ENCODE measurements at regions not wholly inside any gene's neighbourhood (a gene's known extent, or its start where the extent isn't known, plus 50 kb on each side); places are given as distances from the start of the nearest gene placed in this dataset.

GRCh38 chrX:85444613-85445012 lies 65.1 kb upstream of the POF1B start:
- Histone ChIP-seq H3K36me3 (ENCODE audit: control insufficient read depth, insufficient read depth, low read length) (no peaks in the 10 kb centered on the region), H3K9ac (ENCODE audit: insufficient read depth in 1 of 2, low read depth in 2 of 2, low read length in 2 of 2) (no peak overlapping the region), H3K4me3 (no peak overlapping the region), H3K27ac (ENCODE audit: extremely low read depth, low read depth, low read length) (no peak overlapping the region), H3K4me1 (replicated peaks in 1 of 2; ENCODE audit: control insufficient read depth in 2 of 2, insufficient read depth in 2 of 2, low read length in 2 of 2) (no peaks in the 10 kb centered on the region), H2AFZ (ENCODE audit: low read depth, low read length) (no peak overlapping the region), H3K79me2 (ENCODE audit: control insufficient read depth, insufficient read depth, low read length) (no peaks in the 10 kb centered on the region), H3K9me3 (replicated peaks; ENCODE audit: control insufficient read depth, insufficient read depth, low read depth, low read length) (no peaks in the 10 kb centered on the region), H3K4me2 (ENCODE audit: insufficient read depth, low read length) (no peak overlapping the region), H4K20me1 (replicated peaks; ENCODE audit: control insufficient read depth, insufficient read depth, low read length) (no peaks in the 10 kb centered on the region), H3K9me1 (ENCODE audit: control insufficient read depth, insufficient read depth, low read length) (no peaks in the 10 kb centered on the region), H3K27me3 (ENCODE audit: control insufficient read depth in 2 of 2, insufficient read depth in 2 of 2, low read length in 2 of 2) (no peaks in the 10 kb centered on the region)
- in situ Hi-C loops (cut with MboI) (no loop called here), intact Hi-C loops (cut with micrococcal nuclease) (no loop called here)
- DNase-seq (ENCODE audit: extremely low read depth in 1 of 4, low spot score in 3 of 4) (no peak), FAIRE-seq (no peak), ATAC-seq (no peak)
- POLR2A ChIA-PET, result no interaction called here
- CTCF ChIA-PET (ENCODE audit: low intra/inter-chr PET ratio), result no interaction called here
- BruUV-seq (replicated peaks), result no TSS peak
- 0% methylated on average over 2 of the region's 2 CpGs for WGBS (ENCODE audit: insufficient coverage, low coverage, missing lambda C conversion rate)
- TF ChIP-seq, protein P1, sequence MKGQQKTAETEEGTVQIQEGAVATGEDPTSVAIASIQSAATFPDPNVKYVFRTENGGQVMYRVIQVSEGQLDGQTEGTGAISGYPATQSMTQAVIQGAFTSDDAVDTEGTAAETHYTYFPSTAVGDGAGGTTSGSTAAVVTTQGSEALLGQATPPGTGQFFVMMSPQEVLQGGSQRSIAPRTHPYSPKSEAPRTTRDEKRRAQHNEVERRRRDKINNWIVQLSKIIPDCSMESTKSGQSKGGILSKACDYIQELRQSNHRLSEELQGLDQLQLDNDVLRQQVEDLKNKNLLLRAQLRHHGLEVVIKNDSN (CRISPR knock-in tag; IDR thresholded peaks at IDR 0.05), result no peak
- TF ChIP-seq ZNF12 (CRISPR knock-in tag; IDR thresholded peaks at IDR 0.05) (no peak), ZNF586 (CRISPR knock-in tag; conservative IDR thresholded peaks at IDR 0.05) (no peak), CHCHD3 (CRISPR knock-in tag; IDR thresholded peaks at IDR 0.05) (no peak), ZNF133 (CRISPR knock-in tag; IDR thresholded peaks at IDR 0.05) (no peak), POLR2H (tag; IDR thresholded peaks at IDR 0.05; ENCODE audit: low read depth) (no peak), ADNP (tag; IDR thresholded peaks at IDR 0.05) (no peak), SIX5 (IDR thresholded peaks at IDR 0.05; ENCODE audit: borderline replicate concordance in 1 of 2, insufficient read depth in 1 of 2, low read depth in 1 of 2, low read length in 2 of 2) (no peak)
- TF ChIP-seq, protein P2, sequence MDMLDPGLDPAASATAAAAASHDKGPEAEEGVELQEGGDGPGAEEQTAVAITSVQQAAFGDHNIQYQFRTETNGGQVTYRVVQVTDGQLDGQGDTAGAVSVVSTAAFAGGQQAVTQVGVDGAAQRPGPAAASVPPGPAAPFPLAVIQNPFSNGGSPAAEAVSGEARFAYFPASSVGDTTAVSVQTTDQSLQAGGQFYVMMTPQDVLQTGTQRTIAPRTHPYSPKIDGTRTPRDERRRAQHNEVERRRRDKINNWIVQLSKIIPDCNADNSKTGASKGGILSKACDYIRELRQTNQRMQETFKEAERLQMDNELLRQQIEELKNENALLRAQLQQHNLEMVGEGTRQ (CRISPR knock-in tag; IDR thresholded peaks at IDR 0.05), result no peak

Data from K562 (cell line).